OCI-LY3 (cell line): ENCODE measurements at regions not wholly inside any gene's neighbourhood (a gene's known extent, or its start where the extent isn't known, plus 50 kb on each side); places are given as distances from the start of the nearest gene placed in this dataset.

ENCODE experiments used
- CTCF ChIP-seq: fragments of 200-600, 300-600 bp; sonication (generic); IDR thresholded peaks from 2 replicates; pipeline ENCODE4 v1.5.1; 2014; ENCODE audit warnings: antibody characterized with exemption, low read length, low read depth
- EZH2phosphoT487 ChIP-seq: fragments of 200-600 bp; shearing (Covaris generic); IDR thresholded peaks from 2 replicates; pipeline ENCODE4 v1.6.1; 2018; ENCODE audit warnings: antibody characterized with exemption, mixed run types, low read depth

GRCh38 chrX:150143721-150144440 lies 205.6 kb upstream of the EOLA2 start:
- TF ChIP-seq CTCF = no peak
- no peak for TF ChIP-seq EZH2phosphoT487
